Endothelial cell of umbilical vein (primary cell): ENCODE measurements at regions not wholly inside any gene's neighbourhood (a gene's known extent, or its start where the extent isn't known, plus 50 kb on each side); places are given as distances from the start of the nearest gene placed in this dataset.

Experiments
- BruUV-seq: library from RNA; stranded (reverse); fragments of 400-500 nt; replicated peaks from 2 replicates; lab custom pipeline; 2021; lab: Mats Ljungman, UMichigan
- CTCF ChIA-PET: fragments of 300-600, 350-600 bp; sonication (Branson Sonifier 250); formaldehyde crosslinking; loops from one replicate; lab custom pipeline; 2021; ENCODE audit warnings: antibody characterized with exemption, inconsistent platforms; lab: Charles Lee
- POLR2A ChIA-PET: fragments of 300-600, 350-600 bp; sonication (Branson Sonifier 250); formaldehyde crosslinking; loops from one replicate; lab custom pipeline; 2021; ENCODE audit warnings: antibody characterized with exemption, inconsistent platforms; lab: Charles Lee
- DNase-seq: peaks from one replicate; pipeline ENCODE4 v3.0.0-alpha.2; 2011; ENCODE audit warnings: low read depth, low spot score
- FAIRE-seq: peaks from 2 replicates; lab custom pipeline; 2011; peaks lifted over from hg19 to GRCh38; lab: Jason Lieb, UNC
- H2AFZ ChIP-seq: 2 replicates; pipeline ENCODE4 v1.6.0; 2012; ENCODE audit warnings: low read depth, low read length, control low read depth, inconsistent platforms
- H3K27ac ChIP-seq: 2 replicates; pipeline ENCODE4 v1.5.1; 2011; ENCODE audit warnings: low read depth, mild to moderate bottlenecking, control low read depth, low read length, moderate library complexity; ENCODE audit not compliant: insufficient read depth
- H3K27me3 ChIP-seq, 2 experiments: 2 replicates each; pipeline versions ENCODE4 v1.6.0 to v1.6.1; 2011; ENCODE audit warnings: low read length in 2 of 2, mixed read lengths in 1 of 2; ENCODE audit not compliant: control insufficient read depth in 2 of 2, insufficient read depth in 2 of 2
- H3K36me3 ChIP-seq, 2 experiments: 2 replicates in 1 of 2; 3 replicates in 1 of 2; pipeline ENCODE4 v1.5.1; 2011; ENCODE audit warnings: low read length in 2 of 2, mild to moderate bottlenecking in 1 of 2, moderate library complexity in 1 of 2; ENCODE audit not compliant: control insufficient read depth in 2 of 2, insufficient read depth in 2 of 2; ENCODE audit errors: extremely low read depth in 1 of 2
- H3K4me1 ChIP-seq: 3 replicates; pipeline ENCODE4 v1.5.1; 2011; ENCODE audit warnings: mild to moderate bottlenecking, low read length; ENCODE audit not compliant: control insufficient read depth, insufficient read depth; ENCODE audit errors: extremely low read depth
- H3K4me2 ChIP-seq: 2 replicates; pipeline ENCODE4 v1.6.1; 2011; ENCODE audit warnings: low read length, control low read depth, mixed read lengths; ENCODE audit not compliant: insufficient read depth
- H3K4me3 ChIP-seq, 3 experiments: fragments of 200-600 bp in 1 of 3; sonication (generic), shearing (Covaris generic) in 1 of 3; replicated peaks in 1 of 3; 2 replicates each; pipeline ENCODE4 v1.5.1; 2011 to 2016; ENCODE audit warnings: control low read depth in 3 of 3, low read length in 3 of 3, mild to moderate bottlenecking in 2 of 3, inconsistent platforms in 1 of 3, low read depth in 1 of 3, moderate library complexity in 1 of 3; ENCODE audit not compliant: insufficient read depth in 1 of 3
- H3K79me2 ChIP-seq: 2 replicates; pipeline ENCODE4 v1.6.0; 2012; ENCODE audit warnings: low read length, inconsistent platforms; ENCODE audit not compliant: control insufficient read depth, insufficient read depth
- H3K9ac ChIP-seq: replicated peaks from 2 replicates; pipeline ENCODE3; 2011; ENCODE audit warnings: low read length, control low read depth; ENCODE audit not compliant: insufficient read depth; ENCODE audit errors: extremely low read depth
- H3K9me1 ChIP-seq: replicated peaks from 3 replicates; pipeline ENCODE4 v1.6.0; 2011; ENCODE audit warnings: mild to moderate bottlenecking, low read length; ENCODE audit not compliant: control insufficient read depth, insufficient read depth; ENCODE audit errors: extremely low read depth
- H3K9me3 ChIP-seq: replicated peaks from 2 replicates; pipeline ENCODE4 v1.5.1; 2012; ENCODE audit warnings: low read length, inconsistent platforms; ENCODE audit not compliant: control insufficient read depth, insufficient read depth
- H4K20me1 ChIP-seq: replicated peaks from 2 replicates; pipeline ENCODE3; 2011; ENCODE audit warnings: mild to moderate bottlenecking, low read length; ENCODE audit not compliant: control insufficient read depth, insufficient read depth; ENCODE audit errors: extremely low read depth
- CTCF ChIP-seq, 2 donors: IDR thresholded peaks; 1 replicate in 1 of 2; 2 replicates in 1 of 2; pipeline ENCODE4 v1.5.1; 2011; ENCODE audit warnings: low read length in 2 of 2, mild to moderate bottlenecking in 2 of 2, moderate library complexity in 2 of 2, control low read depth in 1 of 2, inconsistent platforms in 1 of 2, low read depth in 1 of 2; ENCODE audit not compliant: insufficient read depth in 1 of 2; ENCODE audit errors: extremely low read depth in 1 of 2
- EZH2 ChIP-seq: IDR thresholded peaks from 2 replicates; pipeline ENCODE4 v1.6.1; 2012; ENCODE audit warnings: borderline replicate concordance, low read depth, mild to moderate bottlenecking, moderate library complexity, low read length, inconsistent platforms; ENCODE audit not compliant: severe bottlenecking
- GATA2 ChIP-seq: IDR thresholded peaks from 2 replicates; pipeline ENCODE4 v1.7.0; 2011; ENCODE audit warnings: low read depth, mild to moderate bottlenecking, moderate library complexity, mixed read lengths, low read length; ENCODE audit not compliant: insufficient read length, insufficient read depth
- JUN ChIP-seq: IDR thresholded peaks from 2 replicates; pipeline ENCODE4 v1.6.1; 2011; ENCODE audit warnings: borderline replicate concordance, low read depth; ENCODE audit not compliant: insufficient read length, insufficient read depth
- POLR2AphosphoS5 ChIP-seq: IDR thresholded peaks from 2 replicates; pipeline ENCODE4 v1.6.1; 2012; ENCODE audit warnings: low read depth, mild to moderate bottlenecking, control low read depth, low read length, moderate library complexity; ENCODE audit not compliant: insufficient read depth
- dilution Hi-C: fragments of 300-500 bp; cut with MboI; formaldehyde crosslinking; loops from one replicate; pipeline ENCODE4 v1.15.0; 2019; ENCODE audit warnings: low sequenced_read_pairs; ENCODE audit not compliant: extremely low pct_ligation_motif_present
- intact Hi-C: fragments of 100-400 bp; cut with micrococcal nuclease; formaldehyde crosslinking; loops from one replicate; pipeline ENCODE4 v1.10.0; 2022

DNA sequence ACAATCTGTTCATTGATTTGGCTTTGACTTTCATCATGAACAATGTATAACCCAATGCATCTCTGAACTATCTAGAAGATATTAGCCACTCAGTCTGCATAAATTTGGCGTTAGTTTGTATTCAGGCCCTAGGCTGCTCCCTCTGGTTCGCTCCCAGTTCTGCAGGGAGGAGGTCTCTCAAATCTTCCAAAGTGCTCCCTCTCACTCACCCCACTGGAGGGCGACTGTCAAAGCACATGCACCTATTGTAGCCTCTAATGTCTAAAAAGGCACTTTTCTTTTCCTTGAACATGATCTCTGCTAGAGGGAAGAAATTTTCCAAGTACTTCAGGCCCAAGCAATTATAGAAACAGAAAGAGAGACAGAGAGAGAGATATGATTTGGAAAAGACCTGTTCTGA, 291.5 kb downstream of the TDRD15 start:
- Histone ChIP-seq H3K9me3 (no peaks in the 10 kb centered on the region), H3K4me1 (no peaks in the 10 kb centered on the region), H3K27me3 (no peaks in the 10 kb centered on the region), H3K27ac (no peak overlapping the region), H4K20me1 (no peaks in the 10 kb centered on the region), H3K9me1 (no peaks in the 10 kb centered on the region), H3K4me3 (no peak overlapping the region), H3K4me2 (no peak overlapping the region), H3K9ac (no peak overlapping the region), H3K36me3 (no peaks in the 10 kb centered on the region), H3K79me2 (no peaks in the 10 kb centered on the region), H2AFZ (no peak overlapping the region)
- BruUV-seq, result no TSS peak
- ChIA-PET POLR2A (no interaction called here), CTCF (no interaction called here)
- DNase-seq, result no peak
- no peak for FAIRE-seq
- TF ChIP-seq POLR2AphosphoS5 (no peak), GATA2 (no peak), CTCF (IDR thresholded peaks at IDR 0.05; ENCODE audit: extremely low read depth in 1 of 2, insufficient read depth in 1 of 2, low read depth in 1 of 2, low read length in 2 of 2) (no peak)
- dilution Hi-C loops, result no loop called here
- intact Hi-C loops, result no loop called here

GRCh38 chr2:21416226-21416625, 292.5 kb downstream of the TDRD15 start:
- no TSS peak for BruUV-seq
- no peak overlapping the region for H2AFZ ChIP-seq
- POLR2A ChIA-PET, result no interaction called here
- H3K36me3 ChIP-seq, result no peaks in the 10 kb centered on the region
- H3K4me3 ChIP-seq, result no peak overlapping the region
- no peaks in the 10 kb centered on the region for H3K9me1 ChIP-seq
- DNase-seq (no peak), FAIRE-seq (no peak)
- no peaks in the 10 kb centered on the region for H3K9me3 ChIP-seq
- dilution Hi-C loops, result no loop called here
- H3K9ac ChIP-seq, result no peak overlapping the region
- H3K79me2 ChIP-seq, result no peaks in the 10 kb centered on the region
- no peaks in the 10 kb centered on the region for H4K20me1 ChIP-seq
- no peaks in the 10 kb centered on the region for H3K27me3 ChIP-seq
- TF ChIP-seq JUN (no peak), EZH2 (no peak)
- no peaks in the 10 kb centered on the region for H3K4me1 ChIP-seq
- CTCF ChIA-PET, result no interaction called here
- intact Hi-C loops, result no loop called here
- no peak overlapping the region for H3K4me2 ChIP-seq
- no peak overlapping the region for H3K27ac ChIP-seq
